Heart right ventricle (tissue), 16 donors: ENCODE measurements at regions not wholly inside any gene's neighbourhood (a gene's known extent, or its start where the extent isn't known, plus 50 kb on each side); places are given as distances from the start of the nearest gene placed in this dataset.

Source experiments
- ATAC-seq, 8 donors: fragments of 200-7000 bp; cut with Tn5 transposase; one replicate each; pipeline ENCODE4 v1.9.1; 2020; ENCODE audit warnings: mild to moderate bottlenecking in 8 of 8, moderate library complexity in 8 of 8, moderate number of reproducible peaks in 1 of 8
- DNase-seq, 2 donors: peaks; one replicate each; pipeline ENCODE4 v3.0.0-alpha.2; 2020
- H3K27ac ChIP-seq, 10 donors: fragments of 200-600 bp; sonication (generic) in 2 of 10; one replicate each; pipeline versions ENCODE4 v1.5.0 to v1.8.0; 2020 to 2022; ENCODE audit warnings: mild to moderate bottlenecking in 3 of 10
- H3K27me3 ChIP-seq, 7 donors: fragments of 200-600 bp; one replicate each; pipeline ENCODE4 v1.8.0; 2021 to 2022; ENCODE audit warnings: mild to moderate bottlenecking in 2 of 7
- H3K36me3 ChIP-seq, 9 donors: fragments of 200-600 bp; sonication (generic) in 1 of 9; one replicate each; pipeline versions ENCODE4 v1.5.0 to v1.8.0; 2020 to 2022; ENCODE audit warnings: mild to moderate bottlenecking in 2 of 9
- H3K4me1 ChIP-seq, 9 donors: fragments of 200-600 bp; sonication (generic) in 1 of 9; one replicate each; pipeline versions ENCODE4 v1.5.0 to v1.8.0; 2020 to 2022; ENCODE audit warnings: mild to moderate bottlenecking in 4 of 9
- H3K4me3 ChIP-seq, 10 donors: fragments of 200-600 bp; sonication (generic) in 2 of 10; one replicate each; pipeline versions ENCODE4 v1.5.0 to v1.8.0; 2020 to 2022; ENCODE audit warnings: mild to moderate bottlenecking in 7 of 10, moderate library complexity in 2 of 10
- H3K9me3 ChIP-seq, 11 donors: fragments of 200-600 bp in 10 of 11; sonication (generic) in 2 of 11; one replicate each; pipeline versions ENCODE4 v1.5.0 to v1.8.0; 2013 to 2022; ENCODE audit warnings: mild to moderate bottlenecking in 2 of 11, control low read depth in 1 of 11, moderate library complexity in 1 of 11
- WGBS, 2 donors: extraction: QIAGEN DNeasy Blood & Tissue Kit; methylation state at CpG; one replicate each; pipeline ENCODE4 v1.1.7; 2013; ENCODE audit warnings: inconsistent platforms in 1 of 2; 5-methylcytosine and 5-hydroxymethylcytosine counted together
- intact Hi-C, 10 donors: fragments of 100-400 bp; cut with DNase I; formaldehyde crosslinking; loops; one replicate each; pipeline versions ENCODE4 v1.11.1 to v1.14.2; 2022
- TF ChIP-seq, protein P1 (sequence below), 9 donors: fragments of 200-600 bp; sonication (generic) in 2 of 9; IDR thresholded peaks; one replicate each; pipeline versions ENCODE4 v1.5.0 to v1.8.0; 2021 to 2022; ENCODE audit warnings: antibody characterized with exemption in 9 of 9, mild to moderate bottlenecking in 5 of 9, moderate library complexity in 1 of 9
- donor health status: Arrhythmogenic right ventricular cardiomyopathy.
- donor health status: ischemic (EF 13 %, LVEDD 7.1; RV severe dilation, severe dysfunction).
- donor health status: healthy with polysubstance abuse.
- donor health status: DM: no; HTN: yes; CAD: no.
- donor health status: DM: no; HTN: no; CAD: no.
- donor health status: ischemic (EF 25% LVEDD 6.9; RV normal size, moderate dysfunction).
- donor health status: ischemic (EF 25% LVEDD 5.7; RV mildly dilated, moderate dysfunction).
- donor health status: healthy.
- donor health status: DM: yes; HTN: yes; CAD: no.
- donor health status: Ischemic cardiomyopathy.
- donor health status: ischemic (EF 35%, LVEDD 5.7; RV mildly dilated, moderate dysfunction).
- donor health status: nonischemic (EF 11% LVEDD 7.7; RV severe dilation, severe dysfunction).
- donor health status: DM: yes; HTN: yes; CAD: no.
- donor health status: PGD.
- donor health status: ischemic (EF 29% LVEDD 5.4; RV normal size, mild dysfunction).
- donor health status: nonischemic (EF 23%, LVEDD 6.1; RV moderate dilation, normal function).

DNA sequence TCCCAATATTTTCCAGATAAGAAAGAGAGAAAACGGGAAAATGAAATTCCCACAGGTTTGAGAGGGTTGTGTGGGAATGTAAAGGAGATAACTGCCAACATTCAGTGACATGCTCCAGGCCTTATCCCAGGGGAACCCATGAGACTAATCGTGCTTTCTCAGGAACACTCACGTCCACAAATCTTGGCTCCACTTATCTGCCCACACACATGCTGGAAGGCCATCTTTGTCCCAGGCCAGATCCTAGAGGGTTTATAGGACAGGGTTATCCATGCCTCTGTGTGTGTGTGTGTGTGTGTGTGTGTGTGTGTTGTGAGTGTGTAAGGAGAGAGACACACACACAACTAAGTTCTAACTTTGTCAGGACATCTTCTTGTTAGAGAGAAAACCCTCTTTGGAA, 182.2 kb upstream of the E2F7 start:
- no peaks in the 10 kb centered on the region for H3K27me3 ChIP-seq
- peak in 4 of 8 donors; percentile 28 to 42 (median 30) for ATAC-seq
- no peak for DNase-seq
- no peak overlapping the region for H3K4me3 ChIP-seq
- WGBS, 2 donors: 25 to 26% methylated on average over 3 of the region's 3 CpGs
- TF ChIP-seq, protein P1, sequence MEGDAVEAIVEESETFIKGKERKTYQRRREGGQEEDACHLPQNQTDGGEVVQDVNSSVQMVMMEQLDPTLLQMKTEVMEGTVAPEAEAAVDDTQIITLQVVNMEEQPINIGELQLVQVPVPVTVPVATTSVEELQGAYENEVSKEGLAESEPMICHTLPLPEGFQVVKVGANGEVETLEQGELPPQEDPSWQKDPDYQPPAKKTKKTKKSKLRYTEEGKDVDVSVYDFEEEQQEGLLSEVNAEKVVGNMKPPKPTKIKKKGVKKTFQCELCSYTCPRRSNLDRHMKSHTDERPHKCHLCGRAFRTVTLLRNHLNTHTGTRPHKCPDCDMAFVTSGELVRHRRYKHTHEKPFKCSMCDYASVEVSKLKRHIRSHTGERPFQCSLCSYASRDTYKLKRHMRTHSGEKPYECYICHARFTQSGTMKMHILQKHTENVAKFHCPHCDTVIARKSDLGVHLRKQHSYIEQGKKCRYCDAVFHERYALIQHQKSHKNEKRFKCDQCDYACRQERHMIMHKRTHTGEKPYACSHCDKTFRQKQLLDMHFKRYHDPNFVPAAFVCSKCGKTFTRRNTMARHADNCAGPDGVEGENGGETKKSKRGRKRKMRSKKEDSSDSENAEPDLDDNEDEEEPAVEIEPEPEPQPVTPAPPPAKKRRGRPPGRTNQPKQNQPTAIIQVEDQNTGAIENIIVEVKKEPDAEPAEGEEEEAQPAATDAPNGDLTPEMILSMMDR (IDR thresholded peaks at IDR 0.05): no peak
- peaks cover 0 to 7% (median 0%) of the 10 kb centered on the region in 9 donors for H3K4me1 ChIP-seq
- H3K27ac ChIP-seq: no peak overlapping the region
- H3K9me3 ChIP-seq: no peaks in the 10 kb centered on the region
- intact Hi-C loops: no loop called here
- no peaks in the 10 kb centered on the region for H3K36me3 ChIP-seq

DNA sequence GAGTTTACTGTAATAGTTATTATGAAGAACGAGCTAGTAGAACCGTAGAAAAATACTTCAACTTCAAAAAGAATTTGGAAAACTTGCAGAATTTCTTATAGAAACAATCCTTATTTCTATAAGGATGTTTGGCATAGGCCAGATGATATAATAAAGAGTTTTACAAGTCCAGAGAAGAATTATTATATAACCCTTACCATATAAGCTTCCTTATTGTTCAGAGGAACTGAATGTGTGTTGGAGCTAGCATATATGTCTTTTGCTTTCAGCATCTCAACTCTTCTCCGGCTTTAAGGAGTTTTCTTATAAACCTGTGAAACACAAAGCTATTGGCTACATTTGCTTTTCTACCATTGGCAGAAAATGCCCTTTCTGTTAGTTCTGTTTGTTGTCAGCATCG, 178.0 kb upstream of the E2F7 start:
- H3K36me3 ChIP-seq: no peaks in the 10 kb centered on the region
- no peak overlapping the region for H3K27ac ChIP-seq
- WGBS, 2 donors: 84 to 85% methylated on average over 4 of the region's 4 CpGs
- DNase-seq (no peak), ATAC-seq (no peak)
- H3K27me3 ChIP-seq: no peaks in the 10 kb centered on the region
- intact Hi-C loops: no loop called here
- H3K4me3 ChIP-seq: no peak overlapping the region
- TF ChIP-seq, protein P1 (IDR thresholded peaks at IDR 0.05): no peak
- H3K9me3 ChIP-seq: no peaks in the 10 kb centered on the region
- H3K4me1 ChIP-seq: peaks cover 0 to 7% (median 0%) of the 10 kb centered on the region in 9 donors

DNA sequence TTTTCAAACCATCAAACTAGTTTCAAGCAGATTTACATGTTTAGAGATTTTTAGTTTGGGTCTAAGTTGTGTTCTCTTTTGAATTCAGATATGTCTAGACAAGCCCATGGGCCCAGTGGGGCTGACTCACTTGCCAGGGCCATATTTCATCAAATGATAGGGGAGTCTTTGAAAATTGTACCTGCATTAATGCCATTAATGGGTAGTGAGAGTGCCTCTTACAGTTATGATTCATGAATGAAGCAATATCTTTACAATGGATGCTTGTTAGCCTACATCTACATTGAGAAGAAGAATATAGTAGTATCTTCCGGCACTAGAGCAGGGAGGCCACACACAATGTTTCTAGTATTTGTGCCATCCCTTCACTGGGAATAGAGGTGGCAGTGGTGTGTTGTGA, 174.2 kb upstream of the E2F7 start:
- Histone ChIP-seq H3K9me3 (no peaks in the 10 kb centered on the region), H3K27ac (no peak overlapping the region), H3K36me3 (no peaks in the 10 kb centered on the region), H3K4me3 (no peak overlapping the region), H3K27me3 (peaks cover 0 to 3% (median 0%) of the 10 kb centered on the region in 7 donors), H3K4me1 (peaks cover 0 to 7% (median 0%) of the 10 kb centered on the region in 9 donors)
- TF ChIP-seq, protein P1 (IDR thresholded peaks at IDR 0.05): no peak
- no peak for ATAC-seq
- DNase-seq: no peak
- intact Hi-C loops: no loop called here
- 94 to 100% methylated on average over 1 of the region's 1 CpG for WGBS, 2 donors

DNA sequence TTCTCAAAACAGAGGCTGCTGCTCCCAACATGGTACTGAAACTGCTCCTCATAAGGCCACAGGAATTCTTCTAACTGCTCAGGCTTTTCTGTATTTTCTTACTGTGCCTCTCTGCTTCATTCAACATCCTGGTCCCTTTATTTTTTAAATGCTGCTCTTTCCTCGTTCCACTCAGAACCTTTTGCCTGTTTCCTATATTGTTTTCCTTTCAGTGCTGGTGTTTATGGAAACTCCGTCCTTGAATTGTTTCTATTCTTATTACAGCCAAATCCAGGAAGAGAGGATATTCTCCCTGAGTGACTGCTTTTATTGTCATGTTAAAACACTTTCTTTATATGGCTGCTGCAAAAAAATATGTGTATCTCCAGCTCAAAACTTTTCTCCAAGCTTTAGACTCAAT, 173.0 kb upstream of the E2F7 start:
- no peak overlapping the region for H3K4me3 ChIP-seq
- TF ChIP-seq, protein P1 (IDR thresholded peaks at IDR 0.05): no peak
- H3K4me1 ChIP-seq: peaks cover 0 to 7% (median 0%) of the 10 kb centered on the region in 9 donors
- no peaks in the 10 kb centered on the region for H3K9me3 ChIP-seq
- peaks cover 0 to 3% (median 0%) of the 10 kb centered on the region in 7 donors for H3K27me3 ChIP-seq
- WGBS, 2 donors: 48 to 55% methylated on average over 2 of the region's 2 CpGs
- peak in 2 of 8 donors; percentile 52 to 59 for ATAC-seq
- intact Hi-C loops: no loop called here
- DNase-seq: no peak
- H3K36me3 ChIP-seq: no peaks in the 10 kb centered on the region
- H3K27ac ChIP-seq: peak overlapping the region in 2 of 10 donors; percentile 29 to 49
